Liver (tissue), 7 donors: ENCODE measurements at regions not wholly inside any gene's neighbourhood (a gene's known extent, or its start where the extent isn't known, plus 50 kb on each side); places are given as distances from the start of the nearest gene placed in this dataset.

Experiments used
- DNase-seq: peaks from one replicate; pipeline ENCODE4 v3.0.0-alpha.2; 2017; ENCODE audit warnings: low spot score
- H3K27ac ChIP-seq, 2 donors: one replicate each; pipeline ENCODE4 v1.7.0; 2013; ENCODE audit warnings: inconsistent platforms in 2 of 2, low read length in 2 of 2, control low read depth in 1 of 2, low read depth in 1 of 2, mild to moderate bottlenecking in 1 of 2
- H3K27me3 ChIP-seq, 4 donors: one replicate each; pipeline versions ENCODE4 v1.6.1 to v1.7.0; 2013; ENCODE audit warnings: low read length in 3 of 4, inconsistent platforms in 1 of 4, mild to moderate bottlenecking in 1 of 4, moderate library complexity in 1 of 4; ENCODE audit not compliant: control insufficient read depth in 4 of 4, insufficient read depth in 4 of 4
- H3K36me3 ChIP-seq, 4 donors: one replicate each; pipeline versions ENCODE4 v1.6.1 to v1.7.0; 2013; ENCODE audit warnings: low read length in 3 of 4, mild to moderate bottlenecking in 3 of 4, low read depth in 1 of 4, moderate library complexity in 1 of 4; ENCODE audit not compliant: control insufficient read depth in 4 of 4, insufficient read depth in 3 of 4
- H3K4me1 ChIP-seq, 4 donors: one replicate each; pipeline versions ENCODE4 v1.6.1 to v1.7.0; 2013; ENCODE audit warnings: low read length in 3 of 4, mild to moderate bottlenecking in 3 of 4, moderate library complexity in 1 of 4; ENCODE audit not compliant: control insufficient read depth in 4 of 4, insufficient read depth in 4 of 4
- H3K4me3 ChIP-seq, 3 donors: one replicate each; pipeline versions ENCODE4 v1.6.1 to v1.7.0; 2013; ENCODE audit warnings: low read length in 3 of 3, control low read depth in 1 of 3, low read depth in 1 of 3, mild to moderate bottlenecking in 1 of 3
- H3K9ac ChIP-seq, 2 donors: one replicate each; pipeline ENCODE4 v1.7.0; 2013; ENCODE audit warnings: low read length in 2 of 2, mild to moderate bottlenecking in 2 of 2, moderate library complexity in 2 of 2, control low read depth in 1 of 2, low read depth in 1 of 2
- H3K9me3 ChIP-seq, 4 donors: one replicate each; pipeline versions ENCODE4 v1.6.1 to v1.7.0; 2013; ENCODE audit warnings: low read length in 3 of 4; ENCODE audit not compliant: control insufficient read depth in 4 of 4
- FOXA1 ChIP-seq: IDR thresholded peaks from 2 replicates; pipeline ENCODE4 v1.6.1; 2016; ENCODE audit warnings: antibody characterized with exemption
- FOXA2 ChIP-seq: IDR thresholded peaks from 2 replicates; pipeline ENCODE4 v1.6.1; 2016; ENCODE audit warnings: antibody characterized with exemption
- HNF4A ChIP-seq, 2 donors: conservative IDR thresholded peaks; 2 replicates each; pipeline ENCODE4 v1.6.1; 2016; ENCODE audit warnings: antibody characterized with exemption in 2 of 2, mild to moderate bottlenecking in 2 of 2
- HNF4G ChIP-seq: IDR thresholded peaks from 2 replicates; pipeline ENCODE4 v1.6.1; 2016; ENCODE audit warnings: antibody characterized with exemption
- JUND ChIP-seq, 2 donors: IDR thresholded peaks; 2 replicates each; pipeline ENCODE4 v1.6.1; 2016; ENCODE audit warnings: antibody characterized with exemption in 2 of 2
- NR2F2 ChIP-seq: IDR thresholded peaks from 2 replicates; pipeline ENCODE4 v1.6.1; 2016; ENCODE audit warnings: antibody characterized with exemption
- RXRA ChIP-seq, 2 donors: IDR thresholded peaks; 2 replicates each; pipeline ENCODE4 v1.6.1; 2017 to 2018; ENCODE audit warnings: antibody characterized with exemption in 2 of 2, mild to moderate bottlenecking in 1 of 2
- SP1 ChIP-seq: IDR thresholded peaks from 2 replicates; pipeline ENCODE4 v1.6.1; 2018; ENCODE audit warnings: antibody characterized with exemption, mild to moderate bottlenecking
- TAF1 ChIP-seq: conservative IDR thresholded peaks from 2 replicates; pipeline ENCODE4 v1.6.1; 2016; ENCODE audit warnings: antibody characterized with exemption, mild to moderate bottlenecking
- YY1 ChIP-seq: IDR thresholded peaks from 2 replicates; pipeline ENCODE4 v1.6.1; 2016; ENCODE audit warnings: antibody characterized with exemption, mild to moderate bottlenecking
- WGBS: extraction: QIAGEN DNeasy Blood & Tissue Kit; methylation state at CpG from one replicate; pipeline ENCODE4 v1.1.7; 2013; 5-methylcytosine and 5-hydroxymethylcytosine counted together
- TF ChIP-seq, protein P1 (sequence below): IDR thresholded peaks from 2 replicates; pipeline ENCODE4 v1.6.1; 2016; ENCODE audit warnings: antibody characterized with exemption
- TF ChIP-seq, protein P2 (sequence below): IDR thresholded peaks from 2 replicates; pipeline ENCODE4 v1.6.1; 2016; ENCODE audit warnings: antibody characterized with exemption, mild to moderate bottlenecking
- TF ChIP-seq, protein P3 (sequence below): IDR thresholded peaks from 2 replicates; pipeline ENCODE4 v1.6.1; 2016; ENCODE audit warnings: antibody characterized with exemption
- donor health status: healthy.
- donor health status: healthy.
- donor health status: healthy.
- donor health status: healthy.

DNA sequence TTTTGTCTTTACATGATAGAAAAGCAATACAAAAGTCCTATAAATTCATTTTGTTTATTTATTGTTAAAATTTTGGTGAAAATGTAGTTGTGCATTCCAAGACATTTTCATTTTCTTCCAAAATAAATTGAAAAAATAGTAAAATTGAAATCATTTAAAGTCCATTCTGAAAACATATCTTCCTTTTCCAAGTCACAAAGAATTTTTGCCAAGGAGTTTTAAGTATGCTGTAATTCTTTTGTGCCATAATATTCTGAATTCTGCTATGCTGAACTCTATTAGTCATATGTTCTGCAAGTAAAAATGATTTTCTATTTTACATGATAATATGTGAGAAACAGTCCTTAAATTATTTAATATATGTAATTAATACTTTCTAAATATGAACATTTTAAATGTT is 879.6 kb upstream of the SLC10A2 start (continued):
- TF ChIP-seq, protein P1, sequence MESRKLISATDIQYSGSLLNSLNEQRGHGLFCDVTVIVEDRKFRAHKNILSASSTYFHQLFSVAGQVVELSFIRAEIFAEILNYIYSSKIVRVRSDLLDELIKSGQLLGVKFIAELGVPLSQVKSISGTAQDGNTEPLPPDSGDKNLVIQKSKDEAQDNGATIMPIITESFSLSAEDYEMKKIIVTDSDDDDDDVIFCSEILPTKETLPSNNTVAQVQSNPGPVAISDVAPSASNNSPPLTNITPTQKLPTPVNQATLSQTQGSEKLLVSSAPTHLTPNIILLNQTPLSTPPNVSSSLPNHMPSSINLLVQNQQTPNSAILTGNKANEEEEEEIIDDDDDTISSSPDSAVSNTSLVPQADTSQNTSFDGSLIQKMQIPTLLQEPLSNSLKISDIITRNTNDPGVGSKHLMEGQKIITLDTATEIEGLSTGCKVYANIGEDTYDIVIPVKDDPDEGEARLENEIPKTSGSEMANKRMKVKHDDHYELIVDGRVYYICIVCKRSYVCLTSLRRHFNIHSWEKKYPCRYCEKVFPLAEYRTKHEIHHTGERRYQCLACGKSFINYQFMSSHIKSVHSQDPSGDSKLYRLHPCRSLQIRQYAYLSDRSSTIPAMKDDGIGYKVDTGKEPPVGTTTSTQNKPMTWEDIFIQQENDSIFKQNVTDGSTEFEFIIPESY: no peak
- TF ChIP-seq RXRA (IDR thresholded peaks at IDR 0.05): no peak

DNA sequence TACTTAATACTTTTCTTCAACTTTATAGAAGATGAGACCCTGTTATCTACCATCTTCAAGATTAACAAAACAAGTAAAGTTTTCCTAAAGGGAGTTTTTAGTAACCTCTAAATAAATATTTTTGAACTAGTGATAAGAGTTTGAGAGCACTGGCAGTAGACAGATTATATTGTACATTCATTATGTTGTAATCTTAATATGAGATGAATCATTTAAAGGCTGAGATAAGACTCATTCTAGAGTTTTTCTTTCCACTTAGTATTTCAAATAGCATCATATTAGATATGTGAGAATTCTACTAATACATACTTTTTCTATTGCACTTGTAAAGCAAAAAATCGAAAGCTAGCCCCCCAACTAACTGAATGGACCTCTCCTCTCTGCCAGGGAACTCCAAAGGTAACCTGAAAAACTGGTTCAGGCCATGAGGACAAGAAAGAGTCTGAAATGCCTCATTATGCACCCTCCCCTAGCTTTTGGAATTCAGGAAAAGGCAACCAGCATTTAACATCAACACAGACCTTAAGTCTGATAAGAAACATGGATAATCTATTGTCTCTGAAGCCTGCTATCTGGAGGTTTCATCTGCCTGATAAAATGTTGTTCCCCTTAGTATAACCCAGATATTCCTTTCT is 875.4 kb upstream of the SLC10A2 start:
- Histone ChIP-seq H3K4me1 (no peaks in the 10 kb centered on the region), H3K9ac (no peak overlapping the region), H3K27me3 (no peaks in the 10 kb centered on the region), H3K36me3 (no peaks in the 10 kb centered on the region), H3K9me3 (no peaks in the 10 kb centered on the region), H3K4me3 (no peak overlapping the region), H3K27ac (no peak overlapping the region)
- DNase-seq: no peak
- TF ChIP-seq NR2F2 (no peak), JUND (IDR thresholded peaks at IDR 0.05) (no peak), FOXA1 (no peak), HNF4G (no peak), YY1 (no peak), RXRA (IDR thresholded peaks at IDR 0.05) (no peak)
- TF ChIP-seq, protein P2, sequence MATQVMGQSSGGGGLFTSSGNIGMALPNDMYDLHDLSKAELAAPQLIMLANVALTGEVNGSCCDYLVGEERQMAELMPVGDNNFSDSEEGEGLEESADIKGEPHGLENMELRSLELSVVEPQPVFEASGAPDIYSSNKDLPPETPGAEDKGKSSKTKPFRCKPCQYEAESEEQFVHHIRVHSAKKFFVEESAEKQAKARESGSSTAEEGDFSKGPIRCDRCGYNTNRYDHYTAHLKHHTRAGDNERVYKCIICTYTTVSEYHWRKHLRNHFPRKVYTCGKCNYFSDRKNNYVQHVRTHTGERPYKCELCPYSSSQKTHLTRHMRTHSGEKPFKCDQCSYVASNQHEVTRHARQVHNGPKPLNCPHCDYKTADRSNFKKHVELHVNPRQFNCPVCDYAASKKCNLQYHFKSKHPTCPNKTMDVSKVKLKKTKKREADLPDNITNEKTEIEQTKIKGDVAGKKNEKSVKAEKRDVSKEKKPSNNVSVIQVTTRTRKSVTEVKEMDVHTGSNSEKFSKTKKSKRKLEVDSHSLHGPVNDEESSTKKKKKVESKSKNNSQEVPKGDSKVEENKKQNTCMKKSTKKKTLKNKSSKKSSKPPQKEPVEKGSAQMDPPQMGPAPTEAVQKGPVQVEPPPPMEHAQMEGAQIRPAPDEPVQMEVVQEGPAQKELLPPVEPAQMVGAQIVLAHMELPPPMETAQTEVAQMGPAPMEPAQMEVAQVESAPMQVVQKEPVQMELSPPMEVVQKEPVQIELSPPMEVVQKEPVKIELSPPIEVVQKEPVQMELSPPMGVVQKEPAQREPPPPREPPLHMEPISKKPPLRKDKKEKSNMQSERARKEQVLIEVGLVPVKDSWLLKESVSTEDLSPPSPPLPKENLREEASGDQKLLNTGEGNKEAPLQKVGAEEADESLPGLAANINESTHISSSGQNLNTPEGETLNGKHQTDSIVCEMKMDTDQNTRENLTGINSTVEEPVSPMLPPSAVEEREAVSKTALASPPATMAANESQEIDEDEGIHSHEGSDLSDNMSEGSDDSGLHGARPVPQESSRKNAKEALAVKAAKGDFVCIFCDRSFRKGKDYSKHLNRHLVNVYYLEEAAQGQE: no peak
- WGBS: 36% methylated on average over 1 of the region's 1 CpG

DNA sequence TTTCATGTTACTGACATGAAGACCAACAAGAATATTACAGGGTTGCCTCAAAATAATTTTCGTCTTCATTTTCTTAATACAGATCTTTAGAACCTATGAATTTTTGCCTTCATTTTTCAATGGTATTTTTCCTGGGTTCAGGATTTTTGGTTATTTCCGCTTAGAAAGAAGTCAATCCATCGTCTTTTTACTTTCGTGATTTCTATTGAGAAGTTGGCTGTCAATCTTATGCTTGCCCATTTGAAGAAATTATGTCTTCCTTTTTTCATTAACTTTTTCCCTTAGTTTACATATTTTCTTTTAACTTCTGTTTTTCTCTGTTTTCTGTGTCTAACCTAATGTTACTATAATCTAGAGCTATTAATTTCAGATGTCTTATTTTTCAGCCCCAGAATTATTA is 868.9 kb upstream of the SLC10A2 start:
- H3K9ac ChIP-seq: no peak overlapping the region
- H3K27ac ChIP-seq: no peak overlapping the region
- no peaks in the 10 kb centered on the region for H3K9me3 ChIP-seq
- H3K27me3 ChIP-seq: no peaks in the 10 kb centered on the region
- no peaks in the 10 kb centered on the region for H3K36me3 ChIP-seq
- no peaks in the 10 kb centered on the region for H3K4me1 ChIP-seq
- TF ChIP-seq JUND (IDR thresholded peaks at IDR 0.05) (no peak), FOXA2 (no peak), NR2F2 (no peak), SP1 (no peak), TAF1 (no peak), YY1 (no peak), HNF4A (conservative IDR thresholded peaks at IDR 0.05) (no peak), FOXA1 (no peak)
- TF ChIP-seq, protein P3, sequence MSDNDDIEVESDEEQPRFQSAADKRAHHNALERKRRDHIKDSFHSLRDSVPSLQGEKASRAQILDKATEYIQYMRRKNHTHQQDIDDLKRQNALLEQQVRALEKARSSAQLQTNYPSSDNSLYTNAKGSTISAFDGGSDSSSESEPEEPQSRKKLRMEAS: no peak
- TF ChIP-seq, protein P2: no peak
- TF ChIP-seq, protein P1: no peak
- 74% methylated on average over 4 of the region's 4 CpGs for WGBS
- no peak for DNase-seq
- H3K4me3 ChIP-seq: no peak overlapping the region
